ENCODE measurements at regions not wholly inside any gene's neighbourhood (a gene's known extent, or its start where the extent isn't known, plus 50 kb on each side); places are given as distances from the start of the nearest gene placed in this dataset.

- no peak for DNase-seq (ENCODE audit: low read depth)
- no peak overlapping the region for H3K4me3 ChIP-seq (ENCODE audit: low read depth, low read length)
- no peak for TF ChIP-seq CTCF (conservative IDR thresholded peaks at IDR 0.05; ENCODE audit: low read depth, low read length)
Measured at GRCh38 chr6:98486057-98486456, 348.3 kb upstream of the POU3F2 start.

GRCh38 chr6:98487612-98488011, 346.8 kb upstream of the POU3F2 start:
- DNase-seq (ENCODE audit: low read depth) = no peak
- TF ChIP-seq CTCF (conservative IDR thresholded peaks at IDR 0.05; ENCODE audit: low read depth, low read length) = no peak
- no peak overlapping the region for H3K4me3 ChIP-seq (ENCODE audit: low read depth, low read length)

- no peak for DNase-seq (ENCODE audit: low read depth)
- no peak for TF ChIP-seq CTCF (conservative IDR thresholded peaks at IDR 0.05; ENCODE audit: low read depth, low read length)
- no peak overlapping the region for H3K4me3 ChIP-seq (ENCODE audit: low read depth, low read length)
Measured at GRCh38 chr6:98498144-98498775, 336.1 kb upstream of the POU3F2 start.

- DNase-seq (ENCODE audit: low read depth) = no peak
- H3K4me3 ChIP-seq (ENCODE audit: low read depth, low read length) = no peak overlapping the region
- TF ChIP-seq CTCF (conservative IDR thresholded peaks at IDR 0.05; ENCODE audit: low read depth, low read length) = no peak
Measured at GRCh38 chr6:98498866-98499265, 335.5 kb upstream of the POU3F2 start.

- no peak overlapping the region for H3K4me3 ChIP-seq (ENCODE audit: low read depth, low read length)
- no peak for DNase-seq (ENCODE audit: low read depth)
- no peak for TF ChIP-seq CTCF (conservative IDR thresholded peaks at IDR 0.05; ENCODE audit: low read depth, low read length)
Measured at GRCh38 chr6:98514073-98514720, 320.2 kb upstream of the POU3F2 start.

GRCh38 chr6:98514796-98515195, 319.6 kb upstream of the POU3F2 start:
- H3K4me3 ChIP-seq (ENCODE audit: low read depth, low read length) = no peak overlapping the region
- DNase-seq (ENCODE audit: low read depth) = no peak
- TF ChIP-seq CTCF (conservative IDR thresholded peaks at IDR 0.05; ENCODE audit: low read depth, low read length) = no peak

GRCh38 chr6:98516206-98516605, 318.2 kb upstream of the POU3F2 start:
- DNase-seq (ENCODE audit: low read depth) = no peak
- no peak overlapping the region for H3K4me3 ChIP-seq (ENCODE audit: low read depth, low read length)
- no peak for TF ChIP-seq CTCF (conservative IDR thresholded peaks at IDR 0.05; ENCODE audit: low read depth, low read length)

Data from choroid plexus epithelial cell (primary cell).